ENCODE measurements at regions not wholly inside any gene's neighbourhood (a gene's known extent, or its start where the extent isn't known, plus 50 kb on each side); places are given as distances from the start of the nearest gene placed in this dataset.
A peak's percentile ranks its signal among the peaks of the same experiment; 100 is the strongest.

DNA sequence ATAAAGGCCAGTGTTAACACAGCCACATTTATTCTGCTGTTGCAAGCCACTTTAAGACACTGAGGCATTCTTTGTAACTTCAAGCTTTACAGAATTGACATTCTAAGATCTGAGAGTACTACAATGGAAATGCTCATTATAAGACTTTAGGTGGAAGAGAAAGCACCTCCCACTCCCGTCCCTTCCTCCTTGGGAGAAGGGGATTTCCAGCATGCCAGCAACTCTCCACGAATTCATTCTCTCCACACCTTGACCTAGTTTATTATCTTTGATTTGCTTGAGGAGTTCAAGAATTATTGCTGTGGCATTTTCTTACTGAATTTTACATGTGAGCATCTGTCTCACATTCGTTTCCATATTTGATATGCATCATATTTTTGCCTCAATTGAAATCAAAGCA, 644.4 kb upstream of the MIS18BP1 start:
- H3K27ac ChIP-seq (ENCODE audit: low read depth, low read length) = no peak overlapping the region
- no peak overlapping the region for H2AK5ac ChIP-seq (ENCODE audit: low read depth, low read length)
- CTCF ChIA-PET (ENCODE audit: partially characterized antibody) = no interaction called here
- FAIRE-seq (no peak), DNase-seq (ENCODE audit: low read depth in 1 of 2, low spot score in 2 of 2) (no peak)
- no peak overlapping the region for H2BK15ac ChIP-seq (ENCODE audit: low read length)
- H2AFZ ChIP-seq (ENCODE audit: low read length) = peak overlapping the region; percentile 22; the same call in 1 of the 2 replicates
- 83% methylated on average over 3 of the region's 3 CpGs; no CpG with 5 or more reads in 1 of the 2 experiments for WGBS, 2 experiments (ENCODE audit: extremely low coverage in 1 of 2, insufficient coverage in 1 of 2, insufficient read length in 1 of 2, insufficient replicate concordance in 2 of 2, low coverage in 1 of 2, low lambda C conversion rate in 2 of 2, missing lambda C conversion rate in 1 of 2)
- POLR2A ChIA-PET (ENCODE audit: partially characterized antibody) = no interaction called here
- H4K5ac ChIP-seq (ENCODE audit: insufficient read length, low read depth, low read length) = no peak overlapping the region
- no peak overlapping the region for H2BK20ac ChIP-seq (ENCODE audit: low read length)
- H3K79me1 ChIP-seq (ENCODE audit: low read depth, low read length) = no peaks in the 10 kb centered on the region
- H4K8ac ChIP-seq (ENCODE audit: extremely low read depth, insufficient read depth, low read length) = no peak overlapping the region
- no peak overlapping the region for H2BK5ac ChIP-seq (ENCODE audit: low read depth, low read length)
- no peak overlapping the region for H2BK120ac ChIP-seq (replicated peaks; ENCODE audit: low read depth, low read length)
- H3K23me2 ChIP-seq (ENCODE audit: low read depth, low read length) = no peaks in the 10 kb centered on the region
- TF ChIP-seq NRF1 (IDR thresholded peaks at IDR 0.05; ENCODE audit: low read depth, low read length) = no peak
- no peak for TF ChIP-seq EP300 (IDR thresholded peaks at IDR 0.05; ENCODE audit: borderline replicate concordance in 1 of 2, low read depth in 2 of 2, low read length in 2 of 2)
- TF ChIP-seq KDM4A (IDR thresholded peaks at IDR 0.05; ENCODE audit: low read depth, low read length, severe bottlenecking) = no peak
- H4K91ac ChIP-seq (replicated peaks; ENCODE audit: insufficient read length, low read length) = no peak overlapping the region
- H3K23ac ChIP-seq (ENCODE audit: insufficient read length) = no peak overlapping the region
- no peak overlapping the region for H3K4me3 ChIP-seq (ENCODE audit: extremely low read depth in 1 of 4, insufficient read depth in 2 of 4, low read depth in 3 of 4, low read length in 4 of 4)
- H3K36me3 ChIP-seq (ENCODE audit: control insufficient read depth in 2 of 4, insufficient read depth in 4 of 4, low read length in 3 of 4) = no peaks in the 10 kb centered on the region
- H3K4me2 ChIP-seq (ENCODE audit: insufficient read depth in 1 of 2, low read depth in 2 of 2, low read length in 2 of 2) = no peak overlapping the region
- no peaks in the 10 kb centered on the region for H3K27me3 ChIP-seq (replicated peaks in 1 of 4; ENCODE audit: control insufficient read depth in 3 of 4, extremely low read depth in 1 of 4, insufficient read depth in 3 of 4, low read length in 3 of 4)
- H3K9ac ChIP-seq (replicated peaks in 1 of 4; ENCODE audit: extremely low read depth in 1 of 4, low read depth in 3 of 4, low read length in 3 of 4) = no peak overlapping the region
- no peaks in the 10 kb centered on the region for H3K79me2 ChIP-seq (ENCODE audit: control insufficient read depth in 1 of 2, insufficient read depth in 2 of 2, low read length in 2 of 2)
- no peak overlapping the region for H3K14ac ChIP-seq (ENCODE audit: insufficient read length)
- H3K4me1 ChIP-seq (replicated peaks in 1 of 4; ENCODE audit: control insufficient read depth in 3 of 4, insufficient read depth in 4 of 4, low read length in 3 of 4) = no peaks in the 10 kb centered on the region
- H4K20me1 ChIP-seq (replicated peaks in 1 of 2; ENCODE audit: control insufficient read depth in 1 of 2, insufficient read depth in 2 of 2, low read length in 2 of 2) = no peaks in the 10 kb centered on the region
- no peak overlapping the region for H3K4ac ChIP-seq (replicated peaks; ENCODE audit: insufficient read length, low read depth, low read length)
- H3K18ac ChIP-seq (ENCODE audit: extremely low read depth, low read length) = no peak overlapping the region
- H3K9me3 ChIP-seq (ENCODE audit: insufficient read depth in 2 of 2, low read depth in 1 of 2, low read length in 1 of 2) = no peaks in the 10 kb centered on the region
- H3K56ac ChIP-seq (replicated peaks; ENCODE audit: insufficient read length, low read depth, low read length) = no peak overlapping the region
- no peak overlapping the region for H2BK12ac ChIP-seq (ENCODE audit: low read depth, low read length)

All from H1 (cell line).